GM19240 (cell line): ENCODE measurements at regions not wholly inside any gene's neighbourhood (a gene's known extent, or its start where the extent isn't known, plus 50 kb on each side); places are given as distances from the start of the nearest gene placed in this dataset.
A peak's percentile ranks its signal among the peaks of the same experiment; 100 is the strongest.

Experiments
- DNase-seq: peaks from one replicate; pipeline ENCODE4 v3.0.0; 2011; ENCODE audit warnings: low spot score; ENCODE audit not compliant: insufficient read length

- DNase-seq: no peak
These were observed 1328.9 kb upstream of the TMEFF2 start for GRCh38 chr2:193523662-193524061.

- no peak for DNase-seq
These were observed 1326.8 kb upstream of the TMEFF2 start for GRCh38 chr2:193521523-193521922.

- DNase-seq: no peak
These were observed 1326.2 kb upstream of the TMEFF2 start for GRCh38 chr2:193520709-193521458.

GRCh38 chr2:193518041-193518817, 1323.5 kb upstream of the TMEFF2 start:
- DNase-seq: no peak

- DNase-seq: no peak
These were observed 1322.9 kb upstream of the TMEFF2 start for GRCh38 chr2:193517615-193518014.

- DNase-seq: no peak
These were observed 1311.3 kb upstream of the TMEFF2 start for GRCh38 chr2:193506035-193506434.

GRCh38 chr2:193505620-193506019, 1310.9 kb upstream of the TMEFF2 start:
- no peak for DNase-seq

- no peak for DNase-seq
These were observed 1307.8 kb upstream of the TMEFF2 start for GRCh38 chr2:193502363-193503035.

GRCh38 chr2:193496786-193497185, 1302.1 kb upstream of the TMEFF2 start:
- no peak for DNase-seq

GRCh38 chr2:193482557-193482956, 1287.8 kb upstream of the TMEFF2 start:
- peak; percentile 6 for DNase-seq

GRCh38 chr2:193480187-193480586, 1285.5 kb upstream of the TMEFF2 start:
- DNase-seq: no peak

- no peak for DNase-seq
These were observed 1281.6 kb upstream of the TMEFF2 start for GRCh38 chr2:193476171-193476800.

- no peak for DNase-seq
These were observed 1280.3 kb upstream of the TMEFF2 start for GRCh38 chr2:193475038-193475437.

- DNase-seq: no peak
These were observed 1274.5 kb upstream of the TMEFF2 start for GRCh38 chr2:193469251-193469650.

- DNase-seq: no peak
These were observed 1272.7 kb upstream of the TMEFF2 start for GRCh38 chr2:193467276-193467987.

GRCh38 chr2:193463011-193463410, 1268.3 kb upstream of the TMEFF2 start:
- no peak for DNase-seq

- DNase-seq: no peak
These were observed 1267.7 kb upstream of the TMEFF2 start for GRCh38 chr2:193462411-193462810.

- no peak for DNase-seq
These were observed 1266.8 kb upstream of the TMEFF2 start for GRCh38 chr2:193461431-193461934.

- no peak for DNase-seq
These were observed 1252.2 kb upstream of the TMEFF2 start for GRCh38 chr2:193446967-193447366.

- DNase-seq: no peak
These were observed 1247.6 kb upstream of the TMEFF2 start for GRCh38 chr2:193442293-193442692.

- DNase-seq: no peak
These were observed 1233.6 kb upstream of the TMEFF2 start for GRCh38 chr2:193428336-193428818.
